WTC11 (cell line): ENCODE measurements at regions not wholly inside any gene's neighbourhood (a gene's known extent, or its start where the extent isn't known, plus 50 kb on each side); places are given as distances from the start of the nearest gene placed in this dataset.

Experiments
- ELF4 ChIP-seq: sonication (generic); formaldehyde crosslinking; IDR thresholded peaks from 2 replicates; pipeline ENCODE4 v1.8.1; 2022; ENCODE audit warnings: low read depth, mild to moderate bottlenecking, moderate library complexity, missing genetic modification reagents
- GTF2I ChIP-seq: fragments of 250-450 bp; sonication (Bioruptor Pico); conservative IDR thresholded peaks from 2 replicates; pipeline ENCODE4 v1.4.0; 2021; ENCODE audit warnings: mild to moderate bottlenecking
- NFE2L1 ChIP-seq: sonication (generic); formaldehyde crosslinking; IDR thresholded peaks from 2 replicates; pipeline ENCODE4 v1.8.1; 2023; ENCODE audit warnings: missing genetic modification reagents
- TF ChIP-seq, protein P1 (sequence below): fragments of 200-600 bp; IDR thresholded peaks from 2 replicates; pipeline ENCODE4 v1.8.0; 2022; ENCODE audit warnings: antibody characterized with exemption
- TF ChIP-seq, protein P2 (sequence below): sonication (generic); formaldehyde crosslinking; IDR thresholded peaks from 2 replicates; pipeline ENCODE4 v1.8.1; 2023; ENCODE audit warnings: mild to moderate bottlenecking, missing genetic modification reagents

DNA sequence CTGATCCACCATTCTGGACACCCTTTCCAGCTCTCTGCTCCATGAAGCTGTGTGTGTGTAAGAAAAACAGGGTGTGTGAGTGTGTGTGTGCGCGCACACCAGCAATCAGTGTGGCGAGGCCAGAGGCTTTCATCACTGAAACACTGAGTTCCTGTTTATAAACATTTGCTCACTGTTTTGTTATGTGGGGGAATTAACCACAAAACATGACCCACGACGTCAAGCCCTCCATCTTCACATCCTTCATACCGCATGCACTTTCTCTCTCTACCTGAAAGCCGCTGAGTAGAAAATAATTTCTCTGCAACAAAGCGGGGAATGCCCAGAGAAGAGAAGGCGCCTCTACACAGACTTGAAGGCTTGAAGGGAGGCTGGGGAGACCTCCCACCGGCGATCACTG, 148.9 kb upstream of the IRF2BP2 start:
- TF ChIP-seq, protein P1, sequence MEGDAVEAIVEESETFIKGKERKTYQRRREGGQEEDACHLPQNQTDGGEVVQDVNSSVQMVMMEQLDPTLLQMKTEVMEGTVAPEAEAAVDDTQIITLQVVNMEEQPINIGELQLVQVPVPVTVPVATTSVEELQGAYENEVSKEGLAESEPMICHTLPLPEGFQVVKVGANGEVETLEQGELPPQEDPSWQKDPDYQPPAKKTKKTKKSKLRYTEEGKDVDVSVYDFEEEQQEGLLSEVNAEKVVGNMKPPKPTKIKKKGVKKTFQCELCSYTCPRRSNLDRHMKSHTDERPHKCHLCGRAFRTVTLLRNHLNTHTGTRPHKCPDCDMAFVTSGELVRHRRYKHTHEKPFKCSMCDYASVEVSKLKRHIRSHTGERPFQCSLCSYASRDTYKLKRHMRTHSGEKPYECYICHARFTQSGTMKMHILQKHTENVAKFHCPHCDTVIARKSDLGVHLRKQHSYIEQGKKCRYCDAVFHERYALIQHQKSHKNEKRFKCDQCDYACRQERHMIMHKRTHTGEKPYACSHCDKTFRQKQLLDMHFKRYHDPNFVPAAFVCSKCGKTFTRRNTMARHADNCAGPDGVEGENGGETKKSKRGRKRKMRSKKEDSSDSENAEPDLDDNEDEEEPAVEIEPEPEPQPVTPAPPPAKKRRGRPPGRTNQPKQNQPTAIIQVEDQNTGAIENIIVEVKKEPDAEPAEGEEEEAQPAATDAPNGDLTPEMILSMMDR: no peak
- TF ChIP-seq, protein P2, sequence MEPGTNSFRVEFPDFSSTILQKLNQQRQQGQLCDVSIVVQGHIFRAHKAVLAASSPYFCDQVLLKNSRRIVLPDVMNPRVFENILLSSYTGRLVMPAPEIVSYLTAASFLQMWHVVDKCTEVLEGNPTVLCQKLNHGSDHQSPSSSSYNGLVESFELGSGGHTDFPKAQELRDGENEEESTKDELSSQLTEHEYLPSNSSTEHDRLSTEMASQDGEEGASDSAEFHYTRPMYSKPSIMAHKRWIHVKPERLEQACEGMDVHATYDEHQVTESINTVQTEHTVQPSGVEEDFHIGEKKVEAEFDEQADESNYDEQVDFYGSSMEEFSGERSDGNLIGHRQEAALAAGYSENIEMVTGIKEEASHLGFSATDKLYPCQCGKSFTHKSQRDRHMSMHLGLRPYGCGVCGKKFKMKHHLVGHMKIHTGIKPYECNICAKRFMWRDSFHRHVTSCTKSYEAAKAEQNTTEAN (CRISPR knock-in tag): no peak
- TF ChIP-seq NFE2L1 (CRISPR knock-in tag) (no peak), ELF4 (CRISPR knock-in tag) (no peak), GTF2I (CRISPR knock-in tag) (no peak)
